Right lobe of liver (tissue), 4 donors: ENCODE measurements at regions not wholly inside any gene's neighbourhood (a gene's known extent, or its start where the extent isn't known, plus 50 kb on each side); places are given as distances from the start of the nearest gene placed in this dataset.

ENCODE experiments used
- POLR2A ChIP-seq: fragments of 450-650 bp; IDR thresholded peaks from one replicate; pipeline ENCODE4 v1.6.1; 2017; ENCODE audit warnings: antibody characterized with exemption, mild to moderate bottlenecking
- TF ChIP-seq, protein P1 (sequence below), 4 donors: fragments of 200-600 bp in 3 of 4; fragments of 450-650 bp in 1 of 4; IDR thresholded peaks; one replicate each; pipeline versions ENCODE4 v1.5.1 to v1.8.0; 2016 to 2022; ENCODE audit warnings: antibody characterized with exemption in 4 of 4, mild to moderate bottlenecking in 2 of 4
- donor health status: DM: no; HTN: no; CAD: no.
- donor health status: DM: no; HTN: no; CAD: no.
- donor health status: DM: no; HTN: yes; CAD: no.

DNA sequence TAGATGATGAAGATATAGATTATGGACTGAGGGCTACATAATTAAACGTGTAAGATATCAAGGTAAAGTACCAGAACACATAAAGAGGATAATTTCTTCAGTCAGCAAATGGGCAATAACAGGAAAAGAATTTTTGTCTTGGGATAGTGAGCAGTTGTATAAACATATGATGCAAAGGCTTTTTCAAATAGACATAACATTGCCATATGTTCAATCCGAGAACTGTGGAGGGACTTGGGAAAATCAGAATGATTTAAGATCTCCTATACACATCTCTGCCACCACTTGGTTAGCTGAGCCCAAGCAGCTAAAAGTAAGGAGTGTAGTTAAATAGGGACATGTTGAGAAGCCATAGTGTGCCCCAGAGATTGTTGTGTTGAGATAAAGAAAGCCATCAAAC, 287.6 kb upstream of the ZNF521 start:
- TF ChIP-seq, protein P1, sequence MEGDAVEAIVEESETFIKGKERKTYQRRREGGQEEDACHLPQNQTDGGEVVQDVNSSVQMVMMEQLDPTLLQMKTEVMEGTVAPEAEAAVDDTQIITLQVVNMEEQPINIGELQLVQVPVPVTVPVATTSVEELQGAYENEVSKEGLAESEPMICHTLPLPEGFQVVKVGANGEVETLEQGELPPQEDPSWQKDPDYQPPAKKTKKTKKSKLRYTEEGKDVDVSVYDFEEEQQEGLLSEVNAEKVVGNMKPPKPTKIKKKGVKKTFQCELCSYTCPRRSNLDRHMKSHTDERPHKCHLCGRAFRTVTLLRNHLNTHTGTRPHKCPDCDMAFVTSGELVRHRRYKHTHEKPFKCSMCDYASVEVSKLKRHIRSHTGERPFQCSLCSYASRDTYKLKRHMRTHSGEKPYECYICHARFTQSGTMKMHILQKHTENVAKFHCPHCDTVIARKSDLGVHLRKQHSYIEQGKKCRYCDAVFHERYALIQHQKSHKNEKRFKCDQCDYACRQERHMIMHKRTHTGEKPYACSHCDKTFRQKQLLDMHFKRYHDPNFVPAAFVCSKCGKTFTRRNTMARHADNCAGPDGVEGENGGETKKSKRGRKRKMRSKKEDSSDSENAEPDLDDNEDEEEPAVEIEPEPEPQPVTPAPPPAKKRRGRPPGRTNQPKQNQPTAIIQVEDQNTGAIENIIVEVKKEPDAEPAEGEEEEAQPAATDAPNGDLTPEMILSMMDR (IDR thresholded peaks at IDR 0.05), result no peak
- no peak for TF ChIP-seq POLR2A
